ENCODE measurements at regions not wholly inside any gene's neighbourhood (a gene's known extent, or its start where the extent isn't known, plus 50 kb on each side); places are given as distances from the start of the nearest gene placed in this dataset.
A peak's percentile ranks its signal among the peaks of the same experiment; 100 is the strongest.

GRCh38 chr2:234638966-234639365 is 142.1 kb upstream of the ARL4C start:
- POLR2A ChIA-PET = no interaction called here
- CTCF ChIA-PET = no interaction called here
- no peak for DNase-seq (ENCODE audit: low read depth, low spot score)
- TF ChIP-seq, protein P1, sequence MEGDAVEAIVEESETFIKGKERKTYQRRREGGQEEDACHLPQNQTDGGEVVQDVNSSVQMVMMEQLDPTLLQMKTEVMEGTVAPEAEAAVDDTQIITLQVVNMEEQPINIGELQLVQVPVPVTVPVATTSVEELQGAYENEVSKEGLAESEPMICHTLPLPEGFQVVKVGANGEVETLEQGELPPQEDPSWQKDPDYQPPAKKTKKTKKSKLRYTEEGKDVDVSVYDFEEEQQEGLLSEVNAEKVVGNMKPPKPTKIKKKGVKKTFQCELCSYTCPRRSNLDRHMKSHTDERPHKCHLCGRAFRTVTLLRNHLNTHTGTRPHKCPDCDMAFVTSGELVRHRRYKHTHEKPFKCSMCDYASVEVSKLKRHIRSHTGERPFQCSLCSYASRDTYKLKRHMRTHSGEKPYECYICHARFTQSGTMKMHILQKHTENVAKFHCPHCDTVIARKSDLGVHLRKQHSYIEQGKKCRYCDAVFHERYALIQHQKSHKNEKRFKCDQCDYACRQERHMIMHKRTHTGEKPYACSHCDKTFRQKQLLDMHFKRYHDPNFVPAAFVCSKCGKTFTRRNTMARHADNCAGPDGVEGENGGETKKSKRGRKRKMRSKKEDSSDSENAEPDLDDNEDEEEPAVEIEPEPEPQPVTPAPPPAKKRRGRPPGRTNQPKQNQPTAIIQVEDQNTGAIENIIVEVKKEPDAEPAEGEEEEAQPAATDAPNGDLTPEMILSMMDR (IDR thresholded peaks at IDR 0.05; ENCODE audit: insufficient read depth, low read length, missing control alignments) = no peak
- H3K4me3 ChIP-seq (ENCODE audit: low read depth, low read length) = no peak overlapping the region

- DNase-seq (ENCODE audit: low read depth, low spot score) = no peak
- TF ChIP-seq, protein P1 (IDR thresholded peaks at IDR 0.05; ENCODE audit: insufficient read depth, low read length, missing control alignments) = peak; percentile 10
- ChIA-PET CTCF (no interaction called here), POLR2A (no interaction called here)
- H3K4me3 ChIP-seq (ENCODE audit: low read depth, low read length) = no peak overlapping the region
These were observed 138.4 kb upstream of the ARL4C start for GRCh38 chr2:234635284-234635683.

- TF ChIP-seq, protein P1 (IDR thresholded peaks at IDR 0.05; ENCODE audit: insufficient read depth, low read length, missing control alignments) = no peak
- no peak overlapping the region for H3K4me3 ChIP-seq (ENCODE audit: low read depth, low read length)
- DNase-seq (ENCODE audit: low read depth, low spot score) = no peak
- ChIA-PET POLR2A (interaction anchor here (1.3 kb wide), 1 partner anchor 316 kb away, joined by 4 read pairs; no protein-coding TSS in a partner anchor), CTCF (interaction anchor here (2.0 kb wide), 1 partner anchor 23 kb away, joined by 5 read pairs; no protein-coding TSS in a partner anchor)
These were observed 136.8 kb upstream of the ARL4C start for GRCh38 chr2:234633581-234634230.

GRCh38 chr2:234632527-234633391 is 135.9 kb upstream of the ARL4C start:
- H3K4me3 ChIP-seq (ENCODE audit: low read depth, low read length) = no peak overlapping the region
- DNase-seq (ENCODE audit: low read depth, low spot score) = peak; percentile 95
- POLR2A ChIA-PET = interaction anchor here (0.6 to 1.3 kb wide), 2 partner anchors 41 to 317 kb away, joined by 3 to 4 read pairs; no protein-coding TSS in a partner anchor
- CTCF ChIA-PET = interaction anchor here (1.0 to 2.0 kb wide), 2 partner anchors 24 to 68 kb away, joined by 3 to 5 read pairs; no protein-coding TSS in a partner anchor
- TF ChIP-seq, protein P1 (IDR thresholded peaks at IDR 0.05; ENCODE audit: insufficient read depth, low read length, missing control alignments) = no peak

- no peak overlapping the region for H3K4me3 ChIP-seq (ENCODE audit: low read depth, low read length)
- no peak for DNase-seq (ENCODE audit: low read depth, low spot score)
- TF ChIP-seq, protein P1 (IDR thresholded peaks at IDR 0.05; ENCODE audit: insufficient read depth, low read length, missing control alignments) = no peak
- ChIA-PET CTCF (interaction anchor here (1.0 to 2.0 kb wide), 2 partner anchors 25 to 67 kb away, joined by 3 to 5 read pairs; no protein-coding TSS in a partner anchor), POLR2A (interaction anchor here (0.6 kb wide), 1 partner anchor 42 kb away, joined by 3 read pairs; no protein-coding TSS in a partner anchor)
These were observed 135.0 kb upstream of the ARL4C start for GRCh38 chr2:234631646-234632514.
